A549 (cell line): ENCODE measurements at regions not wholly inside any gene's neighbourhood (a gene's known extent, or its start where the extent isn't known, plus 50 kb on each side); places are given as distances from the start of the nearest gene placed in this dataset.

ENCODE experiments used
- BCL3 ChIP-seq: fragments of >200 bp; sonication (Bioruptor Twin); formaldehyde crosslinking; IDR thresholded peaks from 3 replicates; pipeline ENCODE4 v1.6.1; 2016
- CBX2 ChIP-seq: fragments of 200-600 bp; sonication (generic); IDR thresholded peaks from 2 replicates; pipeline ENCODE4 v1.6.1; 2016; ENCODE audit warnings: low read depth, mild to moderate bottlenecking, borderline replicate concordance
- CHD2 ChIP-seq: fragments of 150-350 bp; IDR thresholded peaks from 2 replicates; pipeline ENCODE4 v1.6.1; 2014; ENCODE audit warnings: low read length; ENCODE audit not compliant: partially characterized antibody
- CHD4 ChIP-seq: fragments of 200-600 bp; sonication (generic); IDR thresholded peaks from 2 replicates; pipeline ENCODE4 v1.6.1; 2016; ENCODE audit warnings: antibody characterized with exemption, mild to moderate bottlenecking, borderline replicate concordance
- CTCF ChIP-seq: fragments of >200 bp; sonication (Bioruptor Twin); formaldehyde crosslinking; IDR thresholded peaks from 3 replicates; pipeline ENCODE4 v1.5.1; 2016
- EP300 ChIP-seq, 2 experiments: fragments of >200 bp; sonication (Bioruptor Twin); formaldehyde crosslinking; IDR thresholded peaks; 2 replicates in 1 of 2; 3 replicates in 1 of 2; pipeline ENCODE4 v1.6.1; 2016 to 2017
- HEYL ChIP-seq: fragments of 250-450 bp; sonication (Bioruptor Pico); IDR thresholded peaks from 2 replicates; pipeline ENCODE4 v1.8.0; 2021; ENCODE audit warnings: mild to moderate bottlenecking, moderate library complexity
- JUN ChIP-seq, 2 experiments: fragments of >200 bp; sonication (Bioruptor Twin); formaldehyde crosslinking; IDR thresholded peaks; 2 replicates in 1 of 2; 3 replicates in 1 of 2; pipeline ENCODE4 v1.6.1; 2016 to 2017
- PHF8 ChIP-seq: fragments of 200-600 bp; sonication (generic); IDR thresholded peaks from 2 replicates; pipeline ENCODE4 v1.6.1; 2016; ENCODE audit warnings: low read depth, mild to moderate bottlenecking, antibody characterized with exemption, moderate library complexity, borderline replicate concordance
- POLR2A ChIP-seq: IDR thresholded peaks from 2 replicates; pipeline ENCODE4 v1.6.1; 2012; ENCODE audit warnings: mild to moderate bottlenecking, low read length
- POLR2AphosphoS2 ChIP-seq: conservative IDR thresholded peaks from 2 replicates; pipeline ENCODE4 v1.6.1; 2012; ENCODE audit warnings: low read length, improper control_type of control experiment, inconsistent platforms
- RFX5 ChIP-seq: fragments of 450-650 bp; IDR thresholded peaks from 2 replicates; pipeline ENCODE4 v1.7.1; 2014; ENCODE audit warnings: antibody characterized with exemption, mild to moderate bottlenecking, moderate library complexity
- USF2 ChIP-seq: fragments of 450-650 bp; IDR thresholded peaks from 2 replicates; pipeline ENCODE4 v1.6.1; 2014; ENCODE audit warnings: antibody characterized with exemption
- TF ChIP-seq, protein P1 (sequence below): fragments of 200-600 bp; sonication (generic); IDR thresholded peaks from 2 replicates; pipeline ENCODE4 v1.6.1; 2016; ENCODE audit warnings: antibody characterized with exemption, mild to moderate bottlenecking, moderate library complexity

- no peak for TF ChIP-seq EP300 (IDR thresholded peaks at IDR 0.05)
- no peak for TF ChIP-seq CTCF
- TF ChIP-seq CHD2, result no peak
- no peak for TF ChIP-seq CBX2
- TF ChIP-seq USF2, result no peak
- TF ChIP-seq, protein P1, sequence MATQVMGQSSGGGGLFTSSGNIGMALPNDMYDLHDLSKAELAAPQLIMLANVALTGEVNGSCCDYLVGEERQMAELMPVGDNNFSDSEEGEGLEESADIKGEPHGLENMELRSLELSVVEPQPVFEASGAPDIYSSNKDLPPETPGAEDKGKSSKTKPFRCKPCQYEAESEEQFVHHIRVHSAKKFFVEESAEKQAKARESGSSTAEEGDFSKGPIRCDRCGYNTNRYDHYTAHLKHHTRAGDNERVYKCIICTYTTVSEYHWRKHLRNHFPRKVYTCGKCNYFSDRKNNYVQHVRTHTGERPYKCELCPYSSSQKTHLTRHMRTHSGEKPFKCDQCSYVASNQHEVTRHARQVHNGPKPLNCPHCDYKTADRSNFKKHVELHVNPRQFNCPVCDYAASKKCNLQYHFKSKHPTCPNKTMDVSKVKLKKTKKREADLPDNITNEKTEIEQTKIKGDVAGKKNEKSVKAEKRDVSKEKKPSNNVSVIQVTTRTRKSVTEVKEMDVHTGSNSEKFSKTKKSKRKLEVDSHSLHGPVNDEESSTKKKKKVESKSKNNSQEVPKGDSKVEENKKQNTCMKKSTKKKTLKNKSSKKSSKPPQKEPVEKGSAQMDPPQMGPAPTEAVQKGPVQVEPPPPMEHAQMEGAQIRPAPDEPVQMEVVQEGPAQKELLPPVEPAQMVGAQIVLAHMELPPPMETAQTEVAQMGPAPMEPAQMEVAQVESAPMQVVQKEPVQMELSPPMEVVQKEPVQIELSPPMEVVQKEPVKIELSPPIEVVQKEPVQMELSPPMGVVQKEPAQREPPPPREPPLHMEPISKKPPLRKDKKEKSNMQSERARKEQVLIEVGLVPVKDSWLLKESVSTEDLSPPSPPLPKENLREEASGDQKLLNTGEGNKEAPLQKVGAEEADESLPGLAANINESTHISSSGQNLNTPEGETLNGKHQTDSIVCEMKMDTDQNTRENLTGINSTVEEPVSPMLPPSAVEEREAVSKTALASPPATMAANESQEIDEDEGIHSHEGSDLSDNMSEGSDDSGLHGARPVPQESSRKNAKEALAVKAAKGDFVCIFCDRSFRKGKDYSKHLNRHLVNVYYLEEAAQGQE, result no peak
- TF ChIP-seq CHD4, result no peak
- no peak for TF ChIP-seq PHF8
- no peak for TF ChIP-seq POLR2A
- TF ChIP-seq JUN (IDR thresholded peaks at IDR 0.05), result no peak
- no peak for TF ChIP-seq POLR2AphosphoS2
- no peak for TF ChIP-seq RFX5
- TF ChIP-seq BCL3, result no peak
- TF ChIP-seq HEYL (CRISPR knock-in tag), result no peak
Measured at GRCh38 chr6:15121977-15122550, 123.8 kb upstream of the JARID2 start.
